HG03469 (cell line): ENCODE measurements at regions not wholly inside any gene's neighbourhood (a gene's known extent, or its start where the extent isn't known, plus 50 kb on each side); places are given as distances from the start of the nearest gene placed in this dataset.
"Not testable (repeated sequence)": the region's sequence is repeated elsewhere in the genome, so short reads cannot be mapped to it uniquely, and the experiment has no call there.

Source experiments
- ATAC-seq: cut with Tn5 transposase; IDR thresholded peaks from one replicate; pipeline ENCODE4 v1.9.1; 2021; ENCODE audit warnings: mild to moderate bottlenecking, moderate library complexity, moderate number of reproducible peaks; ENCODE audit not compliant: unreplicated experiment

GRCh38 chr5:42989190-42989589, 50.9 kb downstream of the ANXA2R start:
- ATAC-seq: no peak

DNA sequence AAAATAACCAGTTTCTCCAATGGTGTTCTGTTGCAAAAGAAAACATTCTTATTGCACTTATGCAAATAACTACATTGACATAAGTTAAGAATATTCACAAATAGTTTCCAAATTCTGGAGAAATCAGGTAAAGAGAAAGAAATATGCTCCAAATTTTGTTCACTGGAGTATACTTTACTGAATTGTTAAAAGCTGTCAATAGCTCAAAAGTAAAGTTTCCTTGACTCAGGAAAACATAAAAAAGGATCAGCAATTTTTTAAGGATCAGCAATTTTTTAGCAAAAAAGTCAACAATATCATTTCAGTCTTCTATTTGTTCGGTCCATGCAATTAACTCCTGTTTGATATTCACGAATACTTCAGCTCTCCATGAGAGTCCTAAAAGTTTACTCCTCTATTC, 51.6 kb downstream of the ANXA2R start:
- no peak for ATAC-seq

GRCh38 chr5:42985129-42986037, 54.7 kb downstream of the ANXA2R start:
- ATAC-seq: no peak

DNA sequence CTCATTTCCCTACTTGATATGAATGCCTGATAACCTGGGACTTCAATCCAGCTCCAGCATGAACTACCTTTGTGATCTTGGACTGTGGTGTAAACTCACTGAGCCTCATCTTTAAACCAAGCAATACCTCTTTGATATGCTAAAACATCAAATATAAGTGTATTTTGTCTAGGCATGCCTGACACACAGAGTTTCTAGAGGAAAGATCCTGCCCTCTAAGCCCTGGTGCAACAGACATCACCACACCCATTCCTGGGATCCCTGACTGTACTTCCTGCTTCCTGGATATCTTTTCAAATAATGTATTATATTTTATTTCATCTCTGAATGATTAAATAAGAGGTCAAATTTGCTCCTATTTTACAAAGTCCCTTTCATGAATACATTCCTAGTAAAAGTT, 55.8 kb downstream of the ANXA2R start:
- ATAC-seq: no peak

DNA sequence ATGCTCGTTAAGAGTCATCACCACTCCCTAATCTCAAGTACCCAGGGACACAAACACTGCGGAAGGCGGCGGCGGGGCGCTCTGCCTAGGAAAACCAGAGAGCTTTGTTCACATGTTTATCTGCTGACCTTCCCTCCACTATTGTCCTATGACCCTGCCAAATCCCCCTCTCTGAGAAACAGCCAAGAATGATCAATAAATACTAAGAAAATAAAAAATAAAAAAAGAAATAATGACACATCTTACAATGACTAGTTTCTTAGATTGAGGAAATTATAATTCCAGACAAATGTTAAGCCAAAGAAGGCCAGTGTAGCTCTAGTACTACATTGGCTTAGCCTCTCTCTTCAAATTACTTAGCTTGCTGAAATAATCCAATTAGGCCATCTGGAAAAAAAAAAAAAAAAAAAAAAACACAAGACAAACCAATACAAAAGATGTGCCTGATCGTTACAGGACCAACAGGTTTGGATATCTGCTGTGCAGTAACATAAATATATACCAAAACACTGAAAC, 58.0 kb downstream of the ANXA2R start:
- ATAC-seq: no peak

DNA sequence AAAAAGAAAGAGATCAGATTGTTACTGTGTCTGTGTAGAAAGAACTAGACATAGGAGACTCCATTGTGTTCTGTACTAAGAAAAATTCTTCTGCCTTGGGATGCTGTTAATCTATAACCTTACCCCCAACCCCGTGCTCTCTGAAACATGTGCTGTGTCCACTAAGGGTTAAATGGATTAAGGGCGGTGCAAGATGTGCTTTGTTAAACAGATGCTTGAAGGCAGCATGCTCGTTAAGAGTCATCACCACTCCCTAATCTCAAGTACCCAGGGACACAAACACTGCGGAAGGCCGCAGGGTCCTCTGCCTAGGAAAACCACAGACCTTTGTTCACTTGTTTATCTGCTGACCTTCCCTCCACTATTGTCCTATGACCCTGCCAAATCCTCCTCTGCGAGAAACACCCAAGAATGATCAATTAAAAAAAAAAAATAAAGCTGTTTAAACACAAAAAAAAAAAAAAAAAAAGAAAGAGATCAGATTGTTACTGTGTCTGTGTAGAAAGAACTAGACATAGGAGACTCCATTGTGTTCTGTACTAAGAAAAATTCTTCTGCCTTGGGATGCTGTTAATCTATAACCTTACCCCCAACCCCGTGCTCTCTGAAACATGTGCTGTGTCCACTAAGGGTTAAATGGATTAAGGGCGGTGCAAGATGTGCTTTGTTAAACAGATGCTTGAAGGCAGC, 58.6 kb downstream of the ANXA2R start:
- ATAC-seq: not testable (repeated sequence)

- not testable (repeated sequence) for ATAC-seq
Observed at GRCh38 chr5:42981015-42981414, 59.1 kb downstream of the ANXA2R start.

DNA sequence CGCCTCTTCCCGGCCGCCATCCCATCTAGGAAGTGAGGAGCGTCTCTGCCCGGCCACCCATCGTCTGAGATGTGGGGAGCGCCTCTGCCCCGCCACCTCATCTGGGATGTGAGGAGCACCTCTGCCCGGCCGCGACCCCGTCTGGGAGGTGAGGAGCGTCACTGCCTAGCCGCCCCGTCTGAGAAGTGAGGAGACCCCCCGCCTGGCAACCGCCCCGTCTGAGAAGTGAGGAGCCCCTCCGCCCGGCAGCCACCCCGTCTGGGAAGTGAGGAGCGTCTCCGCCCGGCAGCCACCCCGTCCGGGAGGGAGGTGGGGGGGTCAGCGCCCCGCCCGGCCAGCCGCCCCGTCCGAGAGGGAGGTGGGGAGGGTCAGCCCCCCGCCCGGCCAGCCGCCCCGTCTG, 59.7 kb downstream of the ANXA2R start:
- ATAC-seq: not testable (repeated sequence)

GRCh38 chr5:42979242-42979641, 60.9 kb downstream of the ANXA2R start:
- ATAC-seq: not testable (repeated sequence)

GRCh38 chr5:42974536-42974935, 65.6 kb downstream of the ANXA2R start:
- no peak for ATAC-seq

- no peak for ATAC-seq
Observed at GRCh38 chr5:42970636-42971559, 69.2 kb downstream of the ANXA2R start.

DNA sequence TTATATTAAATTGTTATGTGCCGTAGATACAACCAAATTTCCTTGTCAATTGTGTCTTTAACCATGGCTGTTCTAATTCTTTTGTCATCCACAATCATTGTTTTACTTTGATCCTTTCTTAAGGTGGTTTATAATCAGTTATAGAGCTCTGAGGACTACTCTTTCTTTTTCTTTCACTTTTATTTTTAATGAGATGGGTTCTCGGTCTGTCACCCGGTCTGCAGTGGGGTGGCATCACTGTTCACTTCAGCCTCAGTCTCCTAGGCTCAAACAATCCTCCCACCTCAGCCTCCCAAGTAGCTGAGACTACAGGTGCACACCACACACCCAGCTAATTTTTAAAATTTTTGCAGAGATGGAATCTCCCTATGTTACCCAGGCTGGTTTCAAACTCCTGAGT, 74.2 kb downstream of the ANXA2R start:
- no peak for ATAC-seq

DNA sequence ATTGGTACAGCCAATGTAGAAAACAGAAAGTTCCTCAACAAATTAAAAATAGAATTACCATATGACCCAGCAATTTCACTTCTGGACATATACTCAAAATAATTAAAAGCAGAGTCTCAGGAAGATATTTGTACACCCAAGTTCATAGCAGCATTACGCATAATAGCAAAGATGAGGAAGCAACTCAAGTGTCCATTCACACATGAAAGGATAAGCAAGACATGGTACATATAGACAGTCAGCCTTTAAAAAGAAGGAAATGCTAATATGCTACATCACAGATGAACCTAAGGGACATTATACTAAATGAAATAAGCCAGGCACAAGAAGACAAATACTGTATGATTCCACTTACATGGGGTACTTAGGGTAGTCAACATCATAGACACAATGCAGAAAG, 76.7 kb downstream of the ANXA2R start:
- no peak for ATAC-seq

DNA sequence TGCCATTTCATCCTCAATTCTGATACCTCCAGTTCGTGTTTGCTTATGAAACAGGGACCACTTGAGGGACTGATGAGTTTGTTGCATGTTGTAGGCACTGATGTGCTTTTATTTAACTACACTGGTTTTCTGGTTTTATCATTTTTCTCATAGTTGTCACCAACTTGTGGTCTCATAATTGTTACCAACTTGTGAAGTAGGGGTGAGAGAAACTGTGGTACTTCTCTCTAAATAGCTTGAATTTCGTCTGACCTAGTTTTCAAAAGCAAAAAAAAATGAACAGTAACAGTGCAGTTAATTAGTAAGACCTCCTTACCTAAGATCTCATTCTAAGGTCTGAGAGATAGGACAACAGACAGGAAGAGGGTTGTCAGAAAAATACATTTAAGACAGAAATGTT, 78.0 kb downstream of the ANXA2R start:
- no peak for ATAC-seq

- ATAC-seq: no peak
Observed at GRCh38 chr5:42960506-42960905, 79.6 kb downstream of the ANXA2R start.

DNA sequence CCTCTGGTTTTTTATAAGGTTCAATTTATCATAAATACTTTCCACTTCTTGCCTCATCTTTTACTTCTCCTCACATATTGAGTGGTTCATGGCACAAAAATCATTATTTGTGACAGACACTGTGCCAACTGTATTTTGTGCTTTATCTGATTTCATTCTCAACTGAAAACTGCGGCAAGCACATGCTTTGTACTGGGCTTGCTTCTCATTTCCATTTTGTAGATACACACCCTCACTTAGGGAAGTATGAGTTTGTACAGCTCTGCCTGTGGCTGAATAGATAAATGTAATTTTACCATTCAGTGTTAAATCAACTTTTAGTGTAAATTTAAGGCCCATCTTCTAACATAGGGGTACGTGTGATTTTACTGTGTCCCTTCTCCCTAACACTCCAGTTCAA, 83.6 kb downstream of the ANXA2R start:
- ATAC-seq: no peak

GRCh38 chr5:42953041-42953440, 87.1 kb downstream of the ANXA2R start:
- no peak for ATAC-seq

DNA sequence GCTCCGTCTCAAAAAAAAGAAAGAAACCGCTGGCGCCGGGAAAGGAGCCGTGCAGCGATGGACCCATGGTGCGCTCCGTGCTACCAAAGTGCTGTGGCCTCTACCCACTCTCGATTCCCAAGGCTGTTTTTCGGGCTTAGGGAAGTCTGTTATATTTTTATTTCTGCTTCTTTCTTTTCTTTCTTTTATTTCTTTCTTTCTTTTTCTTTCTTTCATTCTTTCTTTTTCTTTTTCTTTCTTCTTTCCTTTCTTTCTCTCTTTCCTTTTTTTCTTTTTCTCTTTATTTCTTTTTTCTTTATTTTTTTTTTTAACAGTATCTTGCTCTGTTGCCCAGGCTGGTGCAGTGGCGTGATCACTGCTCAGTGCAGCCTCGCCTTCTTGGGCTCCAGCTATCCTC, 87.5 kb downstream of the ANXA2R start:
- ATAC-seq: no peak

GRCh38 chr5:42951293-42951840, 88.8 kb downstream of the ANXA2R start:
- ATAC-seq: peak; percentile 26

DNA sequence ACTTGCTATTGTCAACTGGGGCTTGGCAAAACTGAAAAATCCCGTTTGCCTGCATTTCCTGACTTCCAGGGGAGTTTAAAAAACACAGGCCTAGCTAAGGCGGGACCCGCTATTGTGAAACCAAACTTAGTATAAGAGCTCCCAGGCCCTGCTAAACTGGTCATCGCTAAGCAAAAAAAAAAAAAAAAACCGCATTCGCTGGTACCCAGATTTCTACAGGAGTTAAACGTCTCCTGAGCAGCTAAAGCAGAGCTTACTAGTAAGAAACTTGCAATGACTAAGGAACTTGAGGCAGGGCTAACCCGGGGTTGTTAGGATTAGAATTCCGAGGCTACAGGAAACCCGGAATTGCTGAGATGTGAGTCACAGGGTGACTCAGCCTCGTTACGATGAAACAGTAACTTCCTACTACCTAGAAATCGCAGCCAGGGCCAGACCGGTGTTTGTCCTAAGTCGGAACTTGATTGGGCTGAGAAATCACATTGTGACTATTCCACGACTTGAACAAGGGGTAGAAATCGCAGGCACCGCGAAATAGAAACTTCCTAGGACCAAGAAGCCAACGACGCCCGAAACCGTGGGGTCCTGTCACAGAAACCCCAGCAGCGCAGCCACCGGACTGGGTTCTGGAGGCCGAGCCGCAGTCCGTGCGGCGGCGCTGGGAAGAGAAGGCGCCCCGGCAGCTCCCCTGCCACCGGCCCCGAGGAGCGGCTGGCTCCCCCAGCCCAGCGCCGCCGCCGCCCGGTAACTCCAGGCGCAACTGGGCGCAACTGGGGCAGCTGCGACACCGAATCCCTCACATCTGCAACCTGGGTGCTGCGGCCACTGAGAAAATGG, 89.4 kb downstream of the ANXA2R start:
- peak; percentile 32 for ATAC-seq
